ENCODE measurements at regions not wholly inside any gene's neighbourhood (a gene's known extent, or its start where the extent isn't known, plus 50 kb on each side); places are given as distances from the start of the nearest gene placed in this dataset.

GRCh38 chr18:56127322-56128099 is 510.9 kb downstream of the TXNL1 start:
- DNase-seq (ENCODE audit: low spot score): no peak

GRCh38 chr18:56124186-56124585 is 514.2 kb downstream of the TXNL1 start:
- no peak for DNase-seq (ENCODE audit: low spot score)

GRCh38 chr18:56121669-56122068 is 516.7 kb downstream of the TXNL1 start:
- no peak for DNase-seq (ENCODE audit: low spot score)

GRCh38 chr18:56120782-56121181 is 517.6 kb downstream of the TXNL1 start:
- no peak for DNase-seq (ENCODE audit: low spot score)

- peak; percentile 32 for DNase-seq (ENCODE audit: low spot score)
These were observed 518.7 kb downstream of the TXNL1 start for GRCh38 chr18:56119681-56120080.

GRCh38 chr18:56118422-56118821 is 520.0 kb downstream of the TXNL1 start:
- DNase-seq (ENCODE audit: low spot score): no peak

GRCh38 chr18:56115071-56116015 is 523.0 kb downstream of the TXNL1 start:
- peak; percentile 19 for DNase-seq (ENCODE audit: low spot score)

- no peak for DNase-seq (ENCODE audit: low spot score)
These were observed 525.0 kb upstream of the TCF4 start for GRCh38 chr18:56112984-56113383.

GRCh38 chr18:56112013-56112749 is 524.2 kb upstream of the TCF4 start:
- DNase-seq (ENCODE audit: low spot score): no peak

- no peak for DNase-seq (ENCODE audit: low spot score)
These were observed 521.8 kb upstream of the TCF4 start for GRCh38 chr18:56109757-56110156.

GRCh38 chr18:56108478-56109367 is 520.7 kb upstream of the TCF4 start:
- no peak for DNase-seq (ENCODE audit: low spot score)

- no peak for DNase-seq (ENCODE audit: low spot score)
These were observed 520.0 kb upstream of the TCF4 start for GRCh38 chr18:56107821-56108477.

- no peak for DNase-seq (ENCODE audit: low spot score)
These were observed 512.2 kb upstream of the TCF4 start for GRCh38 chr18:56100090-56100722.

- no peak for DNase-seq (ENCODE audit: low spot score)
These were observed 509.6 kb upstream of the TCF4 start for GRCh38 chr18:56097621-56098020.

GRCh38 chr18:56096861-56097260 is 508.9 kb upstream of the TCF4 start:
- DNase-seq (ENCODE audit: low spot score): no peak

GRCh38 chr18:56089612-56090258 is 501.7 kb upstream of the TCF4 start:
- peak; percentile 53 for DNase-seq (ENCODE audit: low spot score)

- DNase-seq (ENCODE audit: low spot score): no peak
These were observed 498.8 kb upstream of the TCF4 start for GRCh38 chr18:56086786-56087185.

- DNase-seq (ENCODE audit: low spot score): no peak
These were observed 498.2 kb upstream of the TCF4 start for GRCh38 chr18:56086176-56086575.

GRCh38 chr18:56085551-56085950 is 497.6 kb upstream of the TCF4 start:
- DNase-seq (ENCODE audit: low spot score): no peak

All from pons (tissue), 1 donor.